ENCODE measurements at regions not wholly inside any gene's neighbourhood (a gene's known extent, or its start where the extent isn't known, plus 50 kb on each side); places are given as distances from the start of the nearest gene placed in this dataset.

DNA sequence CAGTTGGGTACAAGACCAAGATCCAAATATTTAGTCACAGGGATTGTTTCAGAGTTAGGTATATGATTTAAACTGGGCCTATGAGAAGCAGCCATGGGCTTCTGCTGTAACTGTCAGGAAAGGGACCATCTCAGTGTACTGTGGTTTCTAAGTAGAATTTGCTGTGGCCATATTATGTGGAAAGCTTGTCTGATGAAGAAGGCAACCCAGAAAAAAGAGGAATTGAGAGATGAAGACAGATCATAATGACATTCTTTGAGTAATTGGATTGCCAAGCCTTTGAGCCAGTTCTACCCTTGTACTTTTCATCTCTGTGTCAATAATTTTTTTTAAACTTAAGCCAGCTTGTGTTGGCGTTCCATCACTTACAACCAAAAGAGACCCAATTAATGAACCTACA is 259.6 kb downstream of the NUP35 start:
- TF ChIP-seq POLR2A (IDR thresholded peaks at IDR 0.05; ENCODE audit: low read depth, low read length) (no peak), TAF1 (IDR thresholded peaks at IDR 0.05; ENCODE audit: borderline replicate concordance, low read depth, low read length) (no peak)
